GM12878 (cell line): ENCODE measurements at regions not wholly inside any gene's neighbourhood (a gene's known extent, or its start where the extent isn't known, plus 50 kb on each side); places are given as distances from the start of the nearest gene placed in this dataset.
"Not testable (repeated sequence)": the region's sequence is repeated elsewhere in the genome, so short reads cannot be mapped to it uniquely, and the experiment has no call there.

ENCODE experiments used
- CHD2 ChIP-seq: IDR thresholded peaks from 2 replicates; pipeline ENCODE4 v1.6.1; 2011; ENCODE audit warnings: low read depth, low read length, improper control_type of control experiment, borderline replicate concordance
- CTCF ChIP-seq, 3 experiments: IDR thresholded peaks in 2 of 3; conservative IDR thresholded peaks in 1 of 3; 2 replicates each; pipeline ENCODE4 v1.5.1; 2011; ENCODE audit warnings: low read depth in 3 of 3, low read length in 3 of 3, mild to moderate bottlenecking in 3 of 3, control low read depth in 2 of 3, moderate library complexity in 2 of 3, inconsistent platforms in 1 of 3, mixed read lengths in 1 of 3; ENCODE audit not compliant: control insufficient read depth in 2 of 3, insufficient read depth in 1 of 3; ENCODE audit errors: extremely low read depth in 1 of 3
- EZH2 ChIP-seq: IDR thresholded peaks from 2 replicates; pipeline ENCODE4 v1.6.1; 2012; ENCODE audit warnings: low read depth, mild to moderate bottlenecking, control low read depth, inconsistent platforms, low read length, borderline replicate concordance; ENCODE audit not compliant: control insufficient read depth
- IRF3 ChIP-seq: fragments of 450-650 bp; IDR thresholded peaks from 2 replicates; pipeline ENCODE4 v1.6.1; 2014; ENCODE audit warnings: mild to moderate bottlenecking
- NRF1 ChIP-seq: conservative IDR thresholded peaks from 2 replicates; pipeline ENCODE4 v1.6.1; 2011; ENCODE audit warnings: mild to moderate bottlenecking, low read depth, low read length, improper control_type of control experiment
- POLR2A ChIP-seq: IDR thresholded peaks from 2 replicates; pipeline ENCODE4 v1.6.1; 2011; ENCODE audit warnings: low read depth, mild to moderate bottlenecking, low read length
- POLR2AphosphoS5 ChIP-seq: IDR thresholded peaks from 2 replicates; pipeline ENCODE4 v1.6.1; 2011; ENCODE audit warnings: mild to moderate bottlenecking, low read length, inconsistent platforms
- RCOR1 ChIP-seq: conservative IDR thresholded peaks from 2 replicates; pipeline ENCODE4 v1.6.1; 2012; ENCODE audit warnings: low read depth, low read length, improper control_type of control experiment
- REST ChIP-seq: IDR thresholded peaks from 2 replicates; pipeline ENCODE4 v1.6.1; 2012; ENCODE audit warnings: mild to moderate bottlenecking, low read depth, low read length
- TARDBP ChIP-seq: IDR thresholded peaks from 2 replicates; pipeline ENCODE4 v1.6.1; 2016; ENCODE audit warnings: borderline replicate concordance
- YY1 ChIP-seq: IDR thresholded peaks from 2 replicates; pipeline ENCODE4 v1.6.1; 2011; ENCODE audit warnings: low read depth, mild to moderate bottlenecking, low read length

GRCh38 chr5:163266249-163266648, 171.1 kb upstream of the CCNG1 start:
- not testable (repeated sequence) for TF ChIP-seq CTCF (IDR thresholded peaks at IDR 0.05 in 2 of 3, conservative IDR thresholded peaks at IDR 0.05 in 1 of 3; ENCODE audit: control insufficient read depth in 2 of 3, extremely low read depth in 1 of 3, insufficient read depth in 1 of 3, low read depth in 3 of 3, low read length in 3 of 3); EZH2; POLR2AphosphoS5; POLR2A; NRF1; TARDBP; RCOR1; CHD2; YY1; IRF3; REST
